IPS-15b (cell line): ENCODE measurements at regions not wholly inside any gene's neighbourhood (a gene's known extent, or its start where the extent isn't known, plus 50 kb on each side); places are given as distances from the start of the nearest gene placed in this dataset.

Source experiments
- H3K27me3 ChIP-seq: one replicate; pipeline ENCODE4 v1.6.1; 2013; ENCODE audit warnings: low read length; ENCODE audit not compliant: control insufficient read depth, insufficient read depth
- H3K36me3 ChIP-seq: one replicate; pipeline ENCODE4 v1.6.1; 2013; ENCODE audit warnings: low read length; ENCODE audit not compliant: control insufficient read depth, insufficient read depth
- H3K4me1 ChIP-seq: one replicate; pipeline ENCODE4 v1.6.1; 2013; ENCODE audit warnings: mild to moderate bottlenecking, low read length; ENCODE audit not compliant: control insufficient read depth, insufficient read depth
- H3K4me3 ChIP-seq: one replicate; pipeline ENCODE4 v1.5.1; 2013; ENCODE audit warnings: low read depth, low read length
- H3K9ac ChIP-seq: one replicate; pipeline ENCODE4 v1.6.1; 2013; ENCODE audit warnings: low read depth, mild to moderate bottlenecking, low read length
- H3K9me3 ChIP-seq: one replicate; pipeline ENCODE4 v1.6.1; 2013; ENCODE audit warnings: mild to moderate bottlenecking, low read length; ENCODE audit not compliant: control insufficient read depth, insufficient read depth

DNA sequence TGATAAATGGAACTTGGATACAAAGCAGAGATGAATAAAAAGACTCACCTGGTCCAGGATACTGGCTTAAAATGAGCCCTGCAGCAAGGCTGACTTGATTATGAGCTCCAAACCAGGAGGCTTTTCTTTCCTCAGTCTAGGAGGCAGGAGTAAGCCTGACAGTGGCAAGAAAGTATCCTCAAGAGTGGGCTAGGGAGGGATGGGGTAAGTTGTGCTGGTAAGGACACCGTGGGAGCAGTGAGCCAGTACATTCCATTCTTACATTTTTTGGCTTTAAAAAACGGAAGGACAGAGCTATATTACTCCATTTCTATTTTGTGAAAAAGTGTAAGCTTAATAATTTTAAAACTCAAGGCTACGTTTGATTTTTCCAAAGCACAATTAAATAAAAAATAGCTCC is 187.1 kb upstream of the DDI1 start:
- H3K36me3 ChIP-seq: no peaks in the 10 kb centered on the region
- H3K9ac ChIP-seq: no peak overlapping the region
- H3K4me3 ChIP-seq: no peak overlapping the region
- H3K9me3 ChIP-seq: no peaks in the 10 kb centered on the region
- no peaks in the 10 kb centered on the region for H3K27me3 ChIP-seq
- no peaks in the 10 kb centered on the region for H3K4me1 ChIP-seq

DNA sequence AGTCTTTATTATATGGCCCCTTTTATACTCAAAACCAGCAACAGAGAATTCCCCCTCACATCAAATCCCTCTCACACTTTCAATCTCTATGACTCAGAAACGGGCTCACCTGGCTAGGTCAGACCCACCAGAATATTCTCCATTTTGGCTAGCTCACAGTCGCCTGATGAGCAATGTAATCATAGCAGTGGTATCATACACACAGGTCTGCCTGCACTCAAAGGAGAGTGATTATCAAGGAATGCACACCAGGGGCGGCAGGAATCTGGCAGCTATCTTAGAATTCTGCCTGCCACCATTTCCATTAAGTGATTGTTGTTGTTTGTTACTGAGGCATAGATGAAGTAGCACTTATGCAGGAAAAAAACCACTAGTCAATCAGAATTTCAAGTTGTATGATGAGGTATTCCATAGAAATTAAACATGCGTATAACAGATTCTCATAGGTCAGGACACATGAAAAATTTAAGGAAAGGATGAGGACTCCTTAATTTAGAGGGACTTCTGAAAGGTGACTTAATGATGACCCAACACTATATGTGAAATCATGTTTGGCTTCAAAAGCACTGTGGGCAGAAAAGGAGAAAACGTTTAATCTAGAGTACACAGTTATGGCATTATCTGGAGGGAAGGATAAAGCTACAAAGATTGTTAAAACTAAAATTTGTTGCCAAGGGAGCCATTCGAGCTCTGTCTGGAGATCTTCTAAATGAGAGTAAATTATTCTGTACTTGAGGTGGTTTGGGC is 185.8 kb upstream of the DDI1 start:
- H3K4me1 ChIP-seq: no peaks in the 10 kb centered on the region
- H3K27me3 ChIP-seq: no peaks in the 10 kb centered on the region
- no peak overlapping the region for H3K4me3 ChIP-seq
- H3K36me3 ChIP-seq: no peaks in the 10 kb centered on the region
- H3K9ac ChIP-seq: no peak overlapping the region
- no peaks in the 10 kb centered on the region for H3K9me3 ChIP-seq

- H3K9ac ChIP-seq: no peak overlapping the region
- no peak overlapping the region for H3K4me3 ChIP-seq
- H3K9me3 ChIP-seq: no peaks in the 10 kb centered on the region
- no peaks in the 10 kb centered on the region for H3K27me3 ChIP-seq
- no peaks in the 10 kb centered on the region for H3K36me3 ChIP-seq
- no peaks in the 10 kb centered on the region for H3K4me1 ChIP-seq
Measured at GRCh38 chr11:103851166-103851651, 185.2 kb upstream of the DDI1 start.
